ENCODE measurements at regions not wholly inside any gene's neighbourhood (a gene's known extent, or its start where the extent isn't known, plus 50 kb on each side); places are given as distances from the start of the nearest gene placed in this dataset.

- TF ChIP-seq CTCF (IDR thresholded peaks at IDR 0.05 in 8 of 11, conservative IDR thresholded peaks at IDR 0.05 in 3 of 11) (no peak), POLR2A (IDR thresholded peaks at IDR 0.05) (no peak)
These were observed 84.4 kb upstream of the DCN start for GRCh38 chr12:91267039-91267438.
